A549 (cell line): ENCODE measurements at regions not wholly inside any gene's neighbourhood (a gene's known extent, or its start where the extent isn't known, plus 50 kb on each side); places are given as distances from the start of the nearest gene placed in this dataset.

Experiments
- CTCF ChIP-seq: fragments of >200 bp; sonication (Bioruptor Twin); formaldehyde crosslinking; IDR thresholded peaks from 3 replicates; pipeline ENCODE4 v1.5.1; 2016
- MAX ChIP-seq: IDR thresholded peaks from 2 replicates; pipeline ENCODE4 v1.6.1; 2012
- POLR2A ChIP-seq: IDR thresholded peaks from 2 replicates; pipeline ENCODE4 v1.6.1; 2012; ENCODE audit warnings: mild to moderate bottlenecking, low read length

DNA sequence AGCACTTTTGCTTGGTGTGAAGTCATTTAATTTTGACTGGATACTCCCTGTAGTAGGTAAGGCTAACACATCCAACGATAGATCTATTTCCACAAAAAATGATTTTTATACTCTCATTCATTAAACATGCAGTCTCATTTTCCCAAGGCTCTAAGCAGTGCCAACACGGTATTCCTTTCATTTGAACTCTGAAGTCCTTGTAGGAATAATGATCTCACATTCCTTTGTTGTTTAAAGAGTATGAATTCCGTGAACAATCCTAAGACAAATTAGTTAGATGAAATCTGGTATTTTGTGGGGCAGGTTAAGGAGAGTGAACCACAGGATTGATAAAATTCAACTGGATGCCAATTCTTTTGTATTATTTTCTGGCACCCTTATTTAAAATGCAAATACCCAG lies 66.6 kb downstream of the LACC1 start:
- TF ChIP-seq MAX (no peak), CTCF (no peak), POLR2A (no peak)
